Fibroblast of pulmonary artery (primary cell): ENCODE measurements at regions not wholly inside any gene's neighbourhood (a gene's known extent, or its start where the extent isn't known, plus 50 kb on each side); places are given as distances from the start of the nearest gene placed in this dataset.
A peak's percentile ranks its signal among the peaks of the same experiment; 100 is the strongest.

Experiments
- DNase-seq: peaks from one replicate; pipeline ENCODE4 v3.0.0-alpha.2; 2010; ENCODE audit warnings: low read depth
- H3K4me3 ChIP-seq: replicated peaks from 2 replicates; pipeline ENCODE4 v1.5.1; 2011; ENCODE audit warnings: low read depth, mild to moderate bottlenecking, control low read depth, low read length, moderate library complexity
- TF ChIP-seq, protein P1 (sequence below): IDR thresholded peaks from 2 replicates; pipeline ENCODE4 v1.5.1; 2011; ENCODE audit warnings: mild to moderate bottlenecking, control low read depth, low read length, inconsistent platforms; ENCODE audit errors: missing control alignments

DNA sequence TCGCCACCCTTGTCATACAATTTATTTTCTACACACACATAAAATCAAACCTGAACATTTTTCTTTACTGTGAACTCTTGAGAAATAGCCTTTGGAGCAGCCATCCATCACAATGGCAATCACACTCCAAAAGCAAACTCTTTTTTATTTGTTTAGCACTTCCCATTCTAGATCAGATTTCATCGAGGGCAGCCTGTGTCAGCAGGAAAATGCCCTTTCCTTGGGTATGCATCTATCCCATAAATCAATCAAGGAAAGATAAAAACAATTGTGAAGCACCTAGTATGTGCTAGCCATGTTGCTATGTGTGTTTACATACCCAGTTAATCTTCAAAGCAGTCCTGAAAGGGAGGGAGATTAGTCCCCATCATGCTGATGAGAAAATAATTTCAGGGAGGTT, 484.1 kb upstream of the USP24 start:
- no peak for DNase-seq
- no peak overlapping the region for H3K4me3 ChIP-seq
- TF ChIP-seq, protein P1, sequence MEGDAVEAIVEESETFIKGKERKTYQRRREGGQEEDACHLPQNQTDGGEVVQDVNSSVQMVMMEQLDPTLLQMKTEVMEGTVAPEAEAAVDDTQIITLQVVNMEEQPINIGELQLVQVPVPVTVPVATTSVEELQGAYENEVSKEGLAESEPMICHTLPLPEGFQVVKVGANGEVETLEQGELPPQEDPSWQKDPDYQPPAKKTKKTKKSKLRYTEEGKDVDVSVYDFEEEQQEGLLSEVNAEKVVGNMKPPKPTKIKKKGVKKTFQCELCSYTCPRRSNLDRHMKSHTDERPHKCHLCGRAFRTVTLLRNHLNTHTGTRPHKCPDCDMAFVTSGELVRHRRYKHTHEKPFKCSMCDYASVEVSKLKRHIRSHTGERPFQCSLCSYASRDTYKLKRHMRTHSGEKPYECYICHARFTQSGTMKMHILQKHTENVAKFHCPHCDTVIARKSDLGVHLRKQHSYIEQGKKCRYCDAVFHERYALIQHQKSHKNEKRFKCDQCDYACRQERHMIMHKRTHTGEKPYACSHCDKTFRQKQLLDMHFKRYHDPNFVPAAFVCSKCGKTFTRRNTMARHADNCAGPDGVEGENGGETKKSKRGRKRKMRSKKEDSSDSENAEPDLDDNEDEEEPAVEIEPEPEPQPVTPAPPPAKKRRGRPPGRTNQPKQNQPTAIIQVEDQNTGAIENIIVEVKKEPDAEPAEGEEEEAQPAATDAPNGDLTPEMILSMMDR = no peak

DNA sequence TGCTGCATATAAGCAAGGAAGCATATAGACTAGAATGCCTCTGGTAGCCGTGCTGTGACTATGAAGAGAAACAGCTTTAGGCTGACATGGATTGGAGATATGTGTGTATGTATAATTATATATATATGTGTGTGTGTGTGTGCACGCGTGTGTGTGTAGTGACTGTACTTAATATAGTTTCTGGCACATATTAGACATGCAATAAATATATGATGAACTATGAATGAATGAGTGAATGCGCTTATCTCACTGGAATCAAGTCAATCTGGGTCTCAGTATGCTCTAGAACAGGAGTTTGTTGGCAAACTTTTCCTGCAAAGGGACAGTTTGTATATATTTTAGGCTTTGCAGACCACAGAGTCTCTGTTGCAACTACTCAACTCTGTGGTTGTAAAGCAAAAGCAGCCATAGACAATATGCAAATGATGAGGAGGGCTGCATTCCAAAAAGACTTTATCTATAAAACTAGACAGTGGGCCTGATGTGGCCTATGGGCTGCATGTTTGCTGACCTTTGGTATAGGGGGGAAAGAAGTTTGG, 482.9 kb upstream of the USP24 start:
- DNase-seq = no peak
- H3K4me3 ChIP-seq = no peak overlapping the region
- TF ChIP-seq, protein P1 = no peak

- TF ChIP-seq, protein P1 = no peak
- no peak overlapping the region for H3K4me3 ChIP-seq
- no peak for DNase-seq
Observed at GRCh38 chr1:55696891-55697290, 481.7 kb upstream of the USP24 start.

DNA sequence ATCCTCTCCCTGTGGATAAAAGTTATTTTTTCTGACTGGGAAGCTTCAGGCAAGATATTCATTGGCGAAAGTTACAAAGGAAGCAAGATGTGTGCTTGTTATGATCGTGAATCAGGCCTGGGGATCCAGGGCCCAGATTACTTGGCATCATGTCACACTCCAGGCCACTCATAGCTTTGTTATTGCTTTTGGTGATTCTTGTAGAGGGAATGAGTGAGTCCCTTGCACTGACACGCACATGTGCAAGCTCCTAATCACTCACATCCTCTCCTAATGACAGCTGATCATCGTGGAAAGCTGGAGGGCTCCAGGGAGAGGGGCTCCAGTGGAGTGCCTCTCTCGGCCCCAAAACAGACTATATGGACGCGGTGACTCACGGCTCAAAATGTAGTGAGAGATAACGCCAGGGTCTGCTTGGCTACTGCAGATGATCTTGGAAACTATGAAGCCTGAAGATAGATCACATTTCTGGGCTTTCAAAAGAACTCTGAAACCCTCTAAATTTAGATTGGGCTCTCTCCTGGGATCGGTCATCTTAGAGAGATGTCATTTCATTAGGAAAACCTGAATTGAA, 481.1 kb upstream of the USP24 start:
- TF ChIP-seq, protein P1 = no peak
- no peak overlapping the region for H3K4me3 ChIP-seq
- DNase-seq = peak; percentile 83

DNA sequence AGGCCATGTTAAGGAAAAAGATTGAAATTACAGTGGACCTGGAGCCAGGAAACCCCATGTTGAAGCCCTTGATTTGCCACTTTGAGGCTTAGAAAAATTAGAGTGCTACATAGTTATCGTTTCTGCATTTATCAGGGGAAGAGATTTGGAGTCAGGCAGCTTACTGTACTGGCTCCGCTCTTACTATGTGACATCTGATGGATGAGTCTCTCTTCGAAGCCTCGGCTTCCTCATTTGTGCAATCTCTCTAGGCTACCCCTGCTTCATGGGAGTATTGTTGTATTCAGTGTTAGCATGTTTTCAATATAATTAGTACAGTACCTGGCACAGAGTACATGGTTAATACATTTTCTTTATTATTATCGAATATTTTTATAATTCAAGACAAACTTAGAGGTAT, 480.4 kb upstream of the USP24 start:
- TF ChIP-seq, protein P1 = no peak
- H3K4me3 ChIP-seq = no peak overlapping the region
- no peak for DNase-seq

GRCh38 chr1:55695151-55695550, 480.0 kb upstream of the USP24 start:
- H3K4me3 ChIP-seq = no peak overlapping the region
- TF ChIP-seq, protein P1 = no peak
- DNase-seq = no peak

- TF ChIP-seq, protein P1 = no peak
- H3K4me3 ChIP-seq = no peak overlapping the region
- no peak for DNase-seq
Observed at GRCh38 chr1:55694310-55694801, 479.2 kb upstream of the USP24 start.
